AG10803 (cell line): ENCODE measurements at regions not wholly inside any gene's neighbourhood (a gene's known extent, or its start where the extent isn't known, plus 50 kb on each side); places are given as distances from the start of the nearest gene placed in this dataset.

Experiments
- DNase-seq: peaks from one replicate; pipeline ENCODE4 v3.0.0; 2010; ENCODE audit warnings: low read depth
- H3K4me3 ChIP-seq: 2 replicates; pipeline ENCODE4 v1.5.1; 2011; ENCODE audit warnings: mild to moderate bottlenecking, low read length, control low read depth
- CTCF ChIP-seq: conservative IDR thresholded peaks from 2 replicates; pipeline ENCODE4 v1.5.1; 2011; ENCODE audit warnings: mild to moderate bottlenecking, low read length, control low read depth, inconsistent platforms

GRCh38 chr15:59821286-59821685, 132.2 kb upstream of the BNIP2 start:
- TF ChIP-seq CTCF: no peak
- no peak overlapping the region for H3K4me3 ChIP-seq
- no peak for DNase-seq

- TF ChIP-seq CTCF: no peak
- no peak overlapping the region for H3K4me3 ChIP-seq
- DNase-seq: no peak
These were observed 130.0 kb upstream of the BNIP2 start for GRCh38 chr15:59819092-59819491.

- no peak overlapping the region for H3K4me3 ChIP-seq
- no peak for DNase-seq
- TF ChIP-seq CTCF: no peak
These were observed 129.2 kb upstream of the BNIP2 start for GRCh38 chr15:59818336-59818735.

- H3K4me3 ChIP-seq: no peak overlapping the region
- DNase-seq: no peak
- no peak for TF ChIP-seq CTCF
These were observed 128.7 kb upstream of the BNIP2 start for GRCh38 chr15:59817834-59818233.

DNA sequence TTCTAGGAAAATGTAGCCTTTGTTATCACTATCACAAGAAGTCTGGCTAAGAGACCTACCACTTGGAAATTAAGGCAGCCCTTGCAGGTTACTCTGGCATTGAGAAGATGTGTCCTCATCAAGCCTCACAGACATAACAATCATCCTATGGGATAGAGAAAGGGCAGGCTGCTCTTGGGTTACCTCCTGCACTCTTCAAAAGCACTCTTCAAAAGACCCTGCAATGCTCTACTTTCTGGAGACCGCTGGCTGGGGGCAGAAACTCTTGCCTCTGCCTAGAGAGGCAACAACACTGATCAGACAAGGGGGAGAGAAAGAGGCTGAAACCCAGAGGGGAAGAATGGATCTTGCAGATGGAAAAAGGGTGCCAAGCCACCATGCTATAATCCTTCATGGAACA, 127.9 kb upstream of the BNIP2 start:
- DNase-seq: no peak

DNA sequence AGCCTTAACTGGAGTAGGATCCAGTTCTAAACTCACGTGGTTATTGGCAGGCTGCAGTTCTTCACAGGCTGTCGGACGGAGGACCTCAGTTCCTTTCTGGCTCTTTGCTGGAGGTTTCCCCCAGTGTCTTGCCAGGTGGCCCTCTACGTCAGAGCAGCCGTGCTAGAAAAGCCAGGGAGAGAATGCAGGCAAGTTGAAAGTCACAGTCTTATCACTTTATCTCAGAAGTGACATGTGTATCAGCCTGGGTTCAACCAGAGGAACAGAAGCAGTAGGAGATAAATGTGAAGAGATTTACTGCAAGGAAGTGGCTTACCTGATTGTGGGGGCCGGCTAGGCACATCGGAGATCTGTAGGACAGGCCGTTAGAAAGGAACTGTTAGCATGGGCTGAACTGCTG, 125.3 kb upstream of the BNIP2 start:
- H3K4me3 ChIP-seq: no peak overlapping the region
- no peak for DNase-seq
- no peak for TF ChIP-seq CTCF

More for the DNA sequence above, 127.9 kb upstream of the BNIP2 start:
- no peak for TF ChIP-seq CTCF
- no peak overlapping the region for H3K4me3 ChIP-seq

DNA sequence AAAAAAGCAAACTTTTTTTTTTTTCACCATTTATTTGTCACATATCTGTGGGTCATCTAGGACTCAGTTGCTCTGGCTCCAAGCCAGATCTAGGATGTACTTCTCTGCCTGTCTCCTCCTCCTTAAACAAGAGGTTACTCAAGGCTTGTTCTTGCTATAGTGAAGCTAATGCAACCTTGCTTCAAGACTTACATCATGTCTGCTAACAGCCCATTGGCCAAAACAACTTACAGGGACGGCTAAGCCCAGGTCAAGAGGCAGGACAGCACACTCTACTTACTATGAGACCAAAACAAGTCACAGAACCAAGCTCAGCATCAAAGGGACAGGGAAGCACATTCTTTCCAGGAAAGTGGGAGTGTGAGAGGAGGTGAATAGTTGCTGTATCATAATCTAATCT, 123.8 kb upstream of the BNIP2 start:
- TF ChIP-seq CTCF: no peak
- no peak for DNase-seq
- no peak overlapping the region for H3K4me3 ChIP-seq
